ENCODE measurements at regions not wholly inside any gene's neighbourhood (a gene's known extent, or its start where the extent isn't known, plus 50 kb on each side); places are given as distances from the start of the nearest gene placed in this dataset.

GRCh38 chr20:60286764-60287163 is 328.5 kb downstream of the CDH26 start:
- H3K4me2 ChIP-seq (ENCODE audit: low read depth, low read length), result no peak overlapping the region
- H3K18ac ChIP-seq (ENCODE audit: low read depth, low read length), result no peak overlapping the region
- H3K4me1 ChIP-seq (ENCODE audit: control insufficient read depth, insufficient read depth, low read length), result no peaks in the 10 kb centered on the region
- H3K23ac ChIP-seq (ENCODE audit: low read depth, low read length), result no peak overlapping the region
- ATAC-seq (ENCODE audit: low read depth) (no peak), DNase-seq (no peak)
- H2AK9ac ChIP-seq (replicated peaks; ENCODE audit: low read depth, low read length, poor library complexity), result no peak overlapping the region
- H4K8ac ChIP-seq (ENCODE audit: low read depth in 2 of 2, low read length in 2 of 2), result no peak overlapping the region
- no peak for TF ChIP-seq RAD21 (IDR thresholded peaks at IDR 0.05; ENCODE audit: low read length)
- no peak for TF ChIP-seq SMC3 (IDR thresholded peaks at IDR 0.05; ENCODE audit: low read depth, low read length)
- TF ChIP-seq MXI1 (IDR thresholded peaks at IDR 0.05; ENCODE audit: borderline replicate concordance, low read depth, low read length), result no peak
- TF ChIP-seq CHD1 (IDR thresholded peaks at IDR 0.05; ENCODE audit: low read depth, low read length), result no peak
- no peak for TF ChIP-seq CEBPB (IDR thresholded peaks at IDR 0.05; ENCODE audit: low read depth, low read length)
- TF ChIP-seq MAFK (IDR thresholded peaks at IDR 0.05; ENCODE audit: low read depth, low read length), result no peak
- no peak for TF ChIP-seq POLR2A (IDR thresholded peaks at IDR 0.05; ENCODE audit: low read depth, low read length)
- TF ChIP-seq, protein P1, sequence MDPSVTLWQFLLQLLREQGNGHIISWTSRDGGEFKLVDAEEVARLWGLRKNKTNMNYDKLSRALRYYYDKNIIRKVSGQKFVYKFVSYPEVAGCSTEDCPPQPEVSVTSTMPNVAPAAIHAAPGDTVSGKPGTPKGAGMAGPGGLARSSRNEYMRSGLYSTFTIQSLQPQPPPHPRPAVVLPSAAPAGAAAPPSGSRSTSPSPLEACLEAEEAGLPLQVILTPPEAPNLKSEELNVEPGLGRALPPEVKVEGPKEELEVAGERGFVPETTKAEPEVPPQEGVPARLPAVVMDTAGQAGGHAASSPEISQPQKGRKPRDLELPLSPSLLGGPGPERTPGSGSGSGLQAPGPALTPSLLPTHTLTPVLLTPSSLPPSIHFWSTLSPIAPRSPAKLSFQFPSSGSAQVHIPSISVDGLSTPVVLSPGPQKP (IDR thresholded peaks at IDR 0.05; ENCODE audit: borderline replicate concordance, low read depth, low read length), result no peak
- no peak for TF ChIP-seq NFE2L2 (IDR thresholded peaks at IDR 0.05; ENCODE audit: low read depth, low read length)
- TF ChIP-seq BHLHE40 (IDR thresholded peaks at IDR 0.05; ENCODE audit: low read depth, low read length), result no peak
- TF ChIP-seq RCOR1 (IDR thresholded peaks at IDR 0.05; ENCODE audit: insufficient replicate concordance, low read length), result no peak
- no peak for TF ChIP-seq FOS (IDR thresholded peaks at IDR 0.05; ENCODE audit: low read depth, low read length)
- no peak for TF ChIP-seq CTCF (conservative IDR thresholded peaks at IDR 0.05; ENCODE audit: low read depth, low read length)
- TF ChIP-seq USF2 (IDR thresholded peaks at IDR 0.05; ENCODE audit: low read depth, low read length), result no peak
- TF ChIP-seq RFX5 (IDR thresholded peaks at IDR 0.05; ENCODE audit: low read depth, low read length), result no peak
- no peak for TF ChIP-seq MAZ (IDR thresholded peaks at IDR 0.05; ENCODE audit: borderline replicate concordance, low read depth, low read length)
- no peak overlapping the region for H2BK15ac ChIP-seq (ENCODE audit: low read depth, low read length)
- no CpG with 5 or more reads among the region's 3 CpGs for WGBS, 2 experiments (ENCODE audit: extremely low coverage in 2 of 2, insufficient read length in 1 of 2)
- no peak overlapping the region for H3K14ac ChIP-seq (replicated peaks; ENCODE audit: low read depth, low read length)
- in situ Hi-C loops (cut with MboI; ENCODE audit: low sequenced_read_pairs) (no loop called here), dilution Hi-C loops (cut with HindIII; ENCODE audit: low sequenced_read_pairs, unreplicated experiment) (no loop called here), intact Hi-C loops (cut with micrococcal nuclease) (no loop called here)
- BruUV-seq (replicated peaks), result no TSS peak
- H2BK5ac ChIP-seq (ENCODE audit: low read depth, low read length, poor library complexity, severe bottlenecking), result no peak overlapping the region
- no peak overlapping the region for H2BK120ac ChIP-seq (ENCODE audit: low read depth, low read length)
- no peaks in the 10 kb centered on the region for H3K79me1 ChIP-seq (ENCODE audit: low read depth in 1 of 2, low read length in 2 of 2)
- H3K9me3 ChIP-seq (ENCODE audit: control insufficient read depth, insufficient read depth, low read length), result peaks cover 9% of the 10 kb centered on the region
- H3K4ac ChIP-seq (ENCODE audit: low read depth, low read length), result no peak overlapping the region
- H4K91ac ChIP-seq (ENCODE audit: insufficient read depth, low read depth, low read length), result no peak overlapping the region
- H3K36me3 ChIP-seq (ENCODE audit: control insufficient read depth, insufficient read depth, low read length), result no peaks in the 10 kb centered on the region
- H4K20me1 ChIP-seq (ENCODE audit: insufficient read depth, low read length), result no peaks in the 10 kb centered on the region
- H2AFZ ChIP-seq (replicated peaks; ENCODE audit: low read length, poor library complexity), result no peak overlapping the region
- no peaks in the 10 kb centered on the region for H3K9me1 ChIP-seq (ENCODE audit: insufficient read depth, low read length)
- no peaks in the 10 kb centered on the region for H3K27me3 ChIP-seq (ENCODE audit: control insufficient read depth, insufficient read depth, low read length)
- no peak overlapping the region for H2BK20ac ChIP-seq (ENCODE audit: low read depth, low read length)
- H4K5ac ChIP-seq (ENCODE audit: low read depth, low read length), result no peak overlapping the region
- H3K56ac ChIP-seq (ENCODE audit: extremely low read depth, insufficient read depth, low read length), result no peak overlapping the region
- H3K9ac ChIP-seq (ENCODE audit: low read depth, low read length), result no peak overlapping the region
- H2AK5ac ChIP-seq (ENCODE audit: low read depth, low read length), result no peak overlapping the region
- ChIA-PET CTCF (no interaction called here), POLR2A (ENCODE audit: unreplicated experiment) (no interaction called here)
- no peak overlapping the region for H3K27ac ChIP-seq (ENCODE audit: insufficient read depth, low read length)
- H3K4me3 ChIP-seq (ENCODE audit: insufficient read depth, low read depth, low read length), result no peak overlapping the region
